H9 (cell line): ENCODE measurements at regions not wholly inside any gene's neighbourhood (a gene's known extent, or its start where the extent isn't known, plus 50 kb on each side); places are given as distances from the start of the nearest gene placed in this dataset.

Experiments used
- DNase-seq: peaks from one replicate; pipeline ENCODE4 v3.0.0-alpha.2; 2017
- H2AFZ ChIP-seq: one replicate; pipeline ENCODE4 v1.6.1; 2013; ENCODE audit warnings: mild to moderate bottlenecking, low read length, control low read depth, moderate library complexity
- H2AK5ac ChIP-seq: 2 replicates; pipeline ENCODE4 v1.6.1; 2013; ENCODE audit warnings: low read length, control low read depth, mixed read lengths; ENCODE audit not compliant: insufficient read length
- H2BK120ac ChIP-seq: one replicate; pipeline ENCODE4 v1.6.1; 2013; ENCODE audit warnings: low read depth, mild to moderate bottlenecking, low read length, control low read depth, inconsistent platforms; ENCODE audit not compliant: poor library complexity, severe bottlenecking
- H2BK12ac ChIP-seq: 2 replicates; pipeline ENCODE4 v1.6.1; 2013; ENCODE audit warnings: low read length, control low read depth, mixed read lengths, low read depth; ENCODE audit not compliant: insufficient read length
- H2BK15ac ChIP-seq: 2 replicates; pipeline ENCODE4 v1.6.1; 2013; ENCODE audit warnings: low read depth, low read length, control low read depth
- H2BK20ac ChIP-seq: one replicate; pipeline ENCODE4 v1.6.1; 2013; ENCODE audit warnings: low read depth, mild to moderate bottlenecking, low read length, control low read depth, inconsistent platforms; ENCODE audit not compliant: poor library complexity, severe bottlenecking
- H2BK5ac ChIP-seq: 2 replicates; pipeline ENCODE4 v1.6.1; 2013; ENCODE audit warnings: low read length, control low read depth, mixed read lengths; ENCODE audit not compliant: insufficient read length
- H3K14ac ChIP-seq: 2 replicates; pipeline ENCODE4 v1.6.1; 2013; ENCODE audit warnings: low read length, control low read depth; ENCODE audit not compliant: insufficient read depth
- H3K18ac ChIP-seq: 2 replicates; pipeline ENCODE4 v1.6.1; 2013; ENCODE audit warnings: low read depth, mild to moderate bottlenecking, mixed read lengths, low read length, control low read depth; ENCODE audit not compliant: insufficient read length
- H3K23ac ChIP-seq: 2 replicates; pipeline ENCODE4 v1.6.1; 2013; ENCODE audit warnings: low read length, control low read depth, mixed read lengths, low read depth; ENCODE audit not compliant: insufficient read length
- H3K23me2 ChIP-seq: 2 replicates; pipeline ENCODE4 v1.6.1; 2013; ENCODE audit warnings: low read depth, mild to moderate bottlenecking, mixed read lengths, low read length, control low read depth; ENCODE audit not compliant: insufficient read length, poor library complexity, severe bottlenecking
- H3K27ac ChIP-seq: 2 replicates; pipeline ENCODE4 v1.5.1; 2013; ENCODE audit warnings: low read length, control low read depth, mixed read lengths, low read depth; ENCODE audit not compliant: insufficient read length
- H3K27me3 ChIP-seq: 2 replicates; pipeline ENCODE4 v1.6.1; 2013; ENCODE audit warnings: low read length, control low read depth, inconsistent platforms; ENCODE audit not compliant: insufficient read depth
- H3K4ac ChIP-seq: 2 replicates; pipeline ENCODE4 v1.6.1; 2013; ENCODE audit warnings: low read depth, mild to moderate bottlenecking, control low read depth, inconsistent platforms, low read length, moderate library complexity
- H3K4me1 ChIP-seq: 2 replicates; pipeline ENCODE4 v1.6.1; 2013; ENCODE audit warnings: low read length, control low read depth, inconsistent platforms; ENCODE audit not compliant: insufficient read depth
- H3K4me2 ChIP-seq: 2 replicates; pipeline ENCODE4 v1.6.1; 2013; ENCODE audit warnings: low read length, control low read depth, mixed read lengths; ENCODE audit not compliant: insufficient read length, insufficient read depth
- H3K56ac ChIP-seq: 2 replicates; pipeline ENCODE4 v1.6.1; 2013; ENCODE audit warnings: low read depth, mild to moderate bottlenecking, mixed read lengths, low read length, control low read depth; ENCODE audit not compliant: insufficient read length
- H3K79me1 ChIP-seq: 2 replicates; pipeline ENCODE4 v1.6.1; 2013; ENCODE audit warnings: low read depth, mild to moderate bottlenecking, moderate library complexity, low read length, control low read depth, inconsistent platforms; ENCODE audit not compliant: insufficient read depth, poor library complexity, severe bottlenecking
- H3K79me2 ChIP-seq: 2 replicates; pipeline ENCODE4 v1.6.1; 2013; ENCODE audit warnings: low read length, control low read depth, inconsistent platforms; ENCODE audit not compliant: insufficient read depth
- H3K9ac ChIP-seq: 2 replicates; pipeline ENCODE4 v1.6.1; 2013; ENCODE audit warnings: low read length, control low read depth, mixed read lengths; ENCODE audit not compliant: insufficient read length; ENCODE audit errors: extremely low read depth
- H3K9me3 ChIP-seq: one replicate; pipeline ENCODE4 v1.6.1; 2013; ENCODE audit warnings: low read depth, low read length, inconsistent platforms; ENCODE audit not compliant: control insufficient read depth
- H3T11ph ChIP-seq: one replicate; pipeline ENCODE4 v1.6.1; 2013; ENCODE audit warnings: mild to moderate bottlenecking, low read length, control low read depth, inconsistent platforms
- H4K20me1 ChIP-seq: one replicate; pipeline ENCODE4 v1.6.1; 2013; ENCODE audit not compliant: control insufficient read depth, insufficient read length, insufficient read depth
- H4K5ac ChIP-seq: 2 replicates; pipeline ENCODE4 v1.6.1; 2013; ENCODE audit warnings: low read depth, mild to moderate bottlenecking, mixed read lengths, low read length, control low read depth; ENCODE audit not compliant: insufficient read length
- H4K8ac ChIP-seq: replicated peaks from 2 replicates; pipeline ENCODE4 v1.6.1; 2013; ENCODE audit warnings: low read length, control low read depth, mixed read lengths, low read depth; ENCODE audit not compliant: insufficient read length
- H4K91ac ChIP-seq: 2 replicates; pipeline ENCODE4 v1.6.1; 2013; ENCODE audit warnings: low read depth, mild to moderate bottlenecking, moderate library complexity, mixed read lengths, low read length, control low read depth; ENCODE audit not compliant: insufficient read length
- H3K27ac Mint-ChIP-seq, 3 experiments: 2 replicates in 2 of 3; 3 replicates in 1 of 3; pipeline ENCODE4 v1.8.0; 2020 to 2021; ENCODE audit warnings: mixed read lengths in 3 of 3, mild to moderate bottlenecking in 1 of 3, moderate library complexity in 1 of 3
- H3K27me3 Mint-ChIP-seq: 2 replicates; pipeline ENCODE4 v1.8.0; 2021; ENCODE audit warnings: low read depth, mild to moderate bottlenecking, moderate library complexity, mixed read lengths
- H3K36me3 Mint-ChIP-seq, 3 experiments: 2 replicates in 2 of 3; 3 replicates in 1 of 3; pipeline ENCODE4 v1.8.0; 2020 to 2021; ENCODE audit warnings: low read depth in 3 of 3, mixed read lengths in 3 of 3; ENCODE audit not compliant: insufficient read depth in 1 of 3
- H3K4me1 Mint-ChIP-seq, 2 experiments: 2 replicates each; pipeline ENCODE4 v1.8.0; 2020; ENCODE audit warnings: mixed read lengths in 2 of 2
- H3K4me3 Mint-ChIP-seq, 2 experiments: 2 replicates in 1 of 2; 3 replicates in 1 of 2; pipeline ENCODE4 v1.8.0; 2020 to 2021; ENCODE audit warnings: mild to moderate bottlenecking in 2 of 2, mixed read lengths in 2 of 2, moderate library complexity in 1 of 2
- H3K9me3 Mint-ChIP-seq, 2 experiments: 2 replicates in 1 of 2; 3 replicates in 1 of 2; pipeline ENCODE4 v1.8.0; 2020; ENCODE audit warnings: mild to moderate bottlenecking in 2 of 2, mixed read lengths in 2 of 2, moderate library complexity in 1 of 2
- CTCF ChIP-seq: fragments of 200-600 bp; sonication (generic); conservative IDR thresholded peaks from 3 replicates; pipeline ENCODE4 v1.8.0; 2021; ENCODE audit warnings: antibody characterized with exemption, mild to moderate bottlenecking
- WGBS: extraction: QIAGEN DNeasy Blood & Tissue Kit; methylation state at CpG from one replicate; pipeline ENCODE4 v1.1.7; 2013; ENCODE audit warnings: missing lambda C conversion rate, low lambda C conversion rate, mixed read lengths; ENCODE audit not compliant: insufficient read length; ENCODE audit errors: extremely low coverage; 5-methylcytosine and 5-hydroxymethylcytosine counted together

- Histone ChIP-seq H4K20me1 (no peaks in the 10 kb centered on the region), H3K56ac (no peak overlapping the region), H2BK15ac (no peak overlapping the region), H4K91ac (no peak overlapping the region), H2AFZ (no peak overlapping the region), H3K23me2 (no peaks in the 10 kb centered on the region), H3K27ac (no peak overlapping the region), H3K18ac (no peak overlapping the region), H3K79me2 (no peaks in the 10 kb centered on the region), H4K5ac (no peak overlapping the region), H3K4me2 (no peak overlapping the region), H3K9ac (no peak overlapping the region), H2BK5ac (no peak overlapping the region), H3K14ac (no peak overlapping the region; the same call in 1 of the 2 replicates), H3K9me3 (no peaks in the 10 kb centered on the region), H3K4me1 (no peaks in the 10 kb centered on the region), H3T11ph (no peak overlapping the region), H2BK120ac (no peak overlapping the region), H2BK20ac (no peak overlapping the region), H3K4ac (no peak overlapping the region), H2AK5ac (no peak overlapping the region), H3K27me3 (no peaks in the 10 kb centered on the region), H3K23ac (no peak overlapping the region), H2BK12ac (no peak overlapping the region), H3K79me1 (no peaks in the 10 kb centered on the region), H4K8ac (no peak overlapping the region)
- no peak overlapping the region for H3K4me3 Mint-ChIP-seq
- no peaks in the 10 kb centered on the region for H3K9me3 Mint-ChIP-seq
- DNase-seq: no peak
- no peaks in the 10 kb centered on the region for H3K36me3 Mint-ChIP-seq
- peaks cover 0 to 3% of the 10 kb centered on the region in 2 experiments; a peak in 2 of 4 replicates for H3K4me1 Mint-ChIP-seq
- H3K27me3 Mint-ChIP-seq: no peaks in the 10 kb centered on the region; the same call in 1 of the 2 replicates
- TF ChIP-seq CTCF: no peak
- H3K27ac Mint-ChIP-seq: no peak overlapping the region
- no CpG with 5 or more reads among the region's 15 CpGs for WGBS
Observed at GRCh38 chr4:1500966-1501753, 94.9 kb upstream of the NKX1-1 start.
